Adrenal gland (tissue), 9 donors: ENCODE measurements at regions not wholly inside any gene's neighbourhood (a gene's known extent, or its start where the extent isn't known, plus 50 kb on each side); places are given as distances from the start of the nearest gene placed in this dataset.

Experiments used
- DNase-seq, 7 donors: peaks; one replicate each; pipeline ENCODE4 v3.0.0-alpha.2; 2019 to 2020
- H3K27ac ChIP-seq, 5 donors: fragments of 200-600 bp; sonication (generic) in 4 of 5; 1 replicate in 3 of 5; 2 replicates in 2 of 5; pipeline versions ENCODE4 v1.5.1 to v1.8.0; 2016 to 2020; ENCODE audit warnings: mild to moderate bottlenecking in 1 of 5
- H3K27me3 ChIP-seq: fragments of 200-600 bp; 2 replicates; pipeline ENCODE4 v1.8.0; 2021
- H3K36me3 ChIP-seq, 2 donors: fragments of 200-600 bp; replicated peaks in 1 of 2; 1 replicate in 1 of 2; 2 replicates in 1 of 2; pipeline versions ENCODE4 v1.5.1 to v1.8.0; 2018 to 2022
- H3K4me1 ChIP-seq, 2 donors: fragments of 200-600 bp; replicated peaks in 1 of 2; 1 replicate in 1 of 2; 2 replicates in 1 of 2; pipeline versions ENCODE4 v1.5.1 to v1.8.0; 2018 to 2021
- H3K4me3 ChIP-seq, 4 donors: fragments of 200-600 bp; sonication (generic) in 3 of 4; one replicate each; pipeline ENCODE4 v1.5.1; 2016 to 2018
- H3K9me3 ChIP-seq, 3 donors: fragments of 200-600 bp; sonication (generic) in 1 of 3; replicated peaks in 1 of 3; 1 replicate in 2 of 3; 2 replicates in 1 of 3; pipeline versions ENCODE4 v1.5.1 to v1.8.0; 2016 to 2021
- CTCF ChIP-seq, 6 experiments: fragments of 450-650 bp in 4 of 6; fragments of 200-600 bp in 2 of 6; sonication (generic) in 1 of 6; IDR thresholded peaks; 1 replicate in 5 of 6; 2 replicates in 1 of 6; pipeline versions ENCODE4 v1.5.1 to v1.8.0; 2016 to 2021; ENCODE audit warnings: antibody characterized with exemption in 6 of 6, mild to moderate bottlenecking in 2 of 6, moderate library complexity in 1 of 6
- POLR2A ChIP-seq, 2 donors: fragments of 450-650 bp; IDR thresholded peaks; one replicate each; pipeline ENCODE4 v1.6.1; 2017; ENCODE audit warnings: antibody characterized with exemption in 2 of 2, mild to moderate bottlenecking in 2 of 2, moderate library complexity in 1 of 2
- WGBS, 4 donors: extraction: QIAGEN DNeasy Blood & Tissue Kit in 2 of 4; methylation state at CpG; one replicate each; pipeline versions ENCODE4 v1.1.5 to v1.1.7; 2013 to 2017; 5-methylcytosine and 5-hydroxymethylcytosine counted together
- intact Hi-C, 2 donors: fragments of 100-400 bp; cut with DNase I; formaldehyde crosslinking; loops; one replicate each; pipeline versions ENCODE4 v1.14.1 to v1.15.0; 2022 to 2023
- donor health status: healthy with polysubstance abuse.
- donor health status: Bipolar disorder and iron deficiency.
- donor health status: DM: yes; HTN: yes; CAD: no.
- donor health status: DM: no; HTN: no; CAD: no.
- donor health status: DM: no; HTN: no; CAD: no.

- Histone ChIP-seq H3K4me1 (no peaks in the 10 kb centered on the region), H3K27me3 (no peaks in the 10 kb centered on the region), H3K27ac (no peak overlapping the region), H3K36me3 (no peaks in the 10 kb centered on the region), H3K9me3 (no peaks in the 10 kb centered on the region), H3K4me3 (no peak overlapping the region)
- DNase-seq, result no peak
- intact Hi-C loops, result no loop called here
- TF ChIP-seq POLR2A (IDR thresholded peaks at IDR 0.05), result no peak
Measured at GRCh38 chr10:109450702-109451101, 472.6 kb downstream of the XPNPEP1 start.

- Histone ChIP-seq H3K4me3 (no peak overlapping the region), H3K36me3 (no peaks in the 10 kb centered on the region), H3K9me3 (no peaks in the 10 kb centered on the region), H3K4me1 (no peaks in the 10 kb centered on the region), H3K27me3 (no peaks in the 10 kb centered on the region), H3K27ac (no peak overlapping the region)
- intact Hi-C loops, result no loop called here
- no peak for TF ChIP-seq CTCF (IDR thresholded peaks at IDR 0.05)
- TF ChIP-seq POLR2A (IDR thresholded peaks at IDR 0.05), result no peak
- DNase-seq, result no peak
Measured at GRCh38 chr10:109433434-109433833, 489.9 kb downstream of the XPNPEP1 start.

GRCh38 chr10:109432281-109432680 is 491.0 kb downstream of the XPNPEP1 start:
- intact Hi-C loops, result no loop called here
- Histone ChIP-seq H3K4me1 (no peaks in the 10 kb centered on the region), H3K4me3 (no peak overlapping the region), H3K27ac (no peak overlapping the region), H3K36me3 (no peaks in the 10 kb centered on the region), H3K27me3 (no peaks in the 10 kb centered on the region), H3K9me3 (no peaks in the 10 kb centered on the region)
- WGBS, 4 donors, result 71 to 93% (median 73%) methylated on average over 2 of the region's 2 CpGs
- no peak for DNase-seq
- TF ChIP-seq POLR2A (IDR thresholded peaks at IDR 0.05) (no peak), CTCF (IDR thresholded peaks at IDR 0.05) (no peak)

- H3K36me3 ChIP-seq, result no peaks in the 10 kb centered on the region
- H3K4me1 ChIP-seq, result no peaks in the 10 kb centered on the region
- 70 to 94% (median 76%) methylated on average over 2 of the region's 2 CpGs for WGBS, 4 donors
- H3K27ac ChIP-seq, result no peak overlapping the region
- H3K27me3 ChIP-seq, result no peaks in the 10 kb centered on the region
- H3K9me3 ChIP-seq, result no peaks in the 10 kb centered on the region
- no peak for DNase-seq
- TF ChIP-seq CTCF (IDR thresholded peaks at IDR 0.05) (no peak), POLR2A (IDR thresholded peaks at IDR 0.05) (no peak)
- H3K4me3 ChIP-seq, result no peak overlapping the region
- intact Hi-C loops, result no loop called here
Measured at GRCh38 chr10:109430799-109431198, 492.5 kb downstream of the XPNPEP1 start.

GRCh38 chr10:109430043-109430760 is 493.1 kb downstream of the XPNPEP1 start:
- 58 to 65% (median 63%) methylated on average over 6 of the region's 6 CpGs for WGBS, 4 donors
- Histone ChIP-seq H3K4me1 (no peaks in the 10 kb centered on the region), H3K9me3 (no peaks in the 10 kb centered on the region), H3K4me3 (no peak overlapping the region), H3K27me3 (no peaks in the 10 kb centered on the region), H3K36me3 (no peaks in the 10 kb centered on the region), H3K27ac (no peak overlapping the region)
- no peak for DNase-seq
- intact Hi-C loops, result no loop called here
- TF ChIP-seq CTCF (IDR thresholded peaks at IDR 0.05) (no peak), POLR2A (IDR thresholded peaks at IDR 0.05) (no peak)
